Prostate gland (tissue), 2 donors: ENCODE measurements at regions not wholly inside any gene's neighbourhood (a gene's known extent, or its start where the extent isn't known, plus 50 kb on each side); places are given as distances from the start of the nearest gene placed in this dataset.

Experiments used
- CTCF ChIP-seq, 4 experiments: fragments of 200-600 bp in 2 of 4; fragments of 450-650 bp in 2 of 4; sonication (generic) in 2 of 4; IDR thresholded peaks; 1 replicate in 3 of 4; 2 replicates in 1 of 4; pipeline ENCODE4 v1.5.1; 2016 to 2019; ENCODE audit warnings: antibody characterized with exemption in 4 of 4, mild to moderate bottlenecking in 2 of 4, moderate library complexity in 2 of 4
- POLR2A ChIP-seq: fragments of 450-650 bp; IDR thresholded peaks from one replicate; pipeline ENCODE4 v1.6.1; 2016; ENCODE audit warnings: antibody characterized with exemption, mild to moderate bottlenecking
- POLR2AphosphoS5 ChIP-seq: sonication (generic); formaldehyde crosslinking; IDR thresholded peaks from one replicate; pipeline ENCODE4 v1.6.1; 2017; ENCODE audit warnings: antibody characterized with exemption

- TF ChIP-seq CTCF (IDR thresholded peaks at IDR 0.05) = no peak
- TF ChIP-seq POLR2A = no peak
- no peak for TF ChIP-seq POLR2AphosphoS5
Observed at GRCh38 chr2:160672211-160672610, 178.6 kb upstream of the RBMS1 start.
